ENCODE measurements at regions not wholly inside any gene's neighbourhood (a gene's known extent, or its start where the extent isn't known, plus 50 kb on each side); places are given as distances from the start of the nearest gene placed in this dataset.
A peak's percentile ranks its signal among the peaks of the same experiment; 100 is the strongest.

DNA sequence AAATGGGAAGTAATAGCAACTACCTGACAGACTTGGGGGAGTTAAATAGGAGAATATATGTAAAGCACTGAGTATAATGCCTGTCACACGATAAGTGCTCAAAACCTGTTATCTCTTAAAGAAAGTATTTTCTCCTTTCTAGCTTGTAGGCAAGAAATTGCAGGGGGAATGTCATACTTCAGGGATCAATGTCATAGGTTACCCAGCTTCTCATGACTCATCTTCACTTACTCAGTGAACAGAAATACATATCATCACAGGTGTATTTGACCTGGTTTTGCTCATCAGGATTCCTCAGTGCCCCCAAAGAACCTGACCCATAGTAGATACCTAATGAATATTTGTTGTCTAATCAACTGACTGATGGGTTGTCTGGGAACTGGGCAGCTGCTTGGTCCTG is 285.0 kb upstream of the ATP2B1 start:
- DNase-seq (ENCODE audit: low spot score), result no peak

- no peak for DNase-seq (ENCODE audit: low spot score)
These were observed 284.2 kb upstream of the ATP2B1 start for GRCh38 chr12:89992668-89993451.

GRCh38 chr12:89991807-89992590 is 283.4 kb upstream of the ATP2B1 start:
- DNase-seq (ENCODE audit: low spot score), result no peak

DNA sequence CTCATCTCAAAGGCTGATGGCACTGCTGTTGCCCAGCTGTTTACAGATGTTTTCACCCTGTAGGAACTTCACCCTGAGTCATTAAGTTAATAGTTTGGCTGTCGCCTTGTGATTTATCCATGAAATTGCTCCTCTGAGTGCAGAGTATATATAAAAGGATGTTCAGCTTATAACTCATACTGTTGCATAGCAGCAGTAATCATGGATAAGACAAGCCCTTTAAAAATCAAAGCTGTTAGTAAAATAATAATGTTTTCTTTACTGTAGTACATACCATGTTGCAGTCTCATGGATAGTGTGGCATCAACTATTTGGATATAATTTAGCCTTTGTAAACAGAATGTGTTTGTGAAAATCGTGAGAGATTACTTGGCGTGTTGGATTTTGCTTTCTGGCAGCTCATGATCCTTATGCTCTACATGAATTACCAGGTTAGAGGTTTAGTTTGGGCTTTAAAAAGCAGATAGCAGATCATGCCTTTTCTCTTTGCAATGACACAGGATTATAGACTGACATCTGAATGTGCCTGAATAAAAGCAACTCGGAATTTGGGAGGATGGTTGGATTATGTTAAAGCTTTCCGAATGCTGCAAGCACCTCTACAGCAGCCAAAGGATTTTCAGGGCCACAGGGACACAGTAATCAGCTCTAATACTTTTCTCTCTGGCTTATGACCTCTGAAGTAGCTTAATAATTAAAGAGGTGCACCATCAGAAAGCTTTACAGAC is 279.7 kb upstream of the ATP2B1 start:
- no peak for DNase-seq (ENCODE audit: low spot score)

DNA sequence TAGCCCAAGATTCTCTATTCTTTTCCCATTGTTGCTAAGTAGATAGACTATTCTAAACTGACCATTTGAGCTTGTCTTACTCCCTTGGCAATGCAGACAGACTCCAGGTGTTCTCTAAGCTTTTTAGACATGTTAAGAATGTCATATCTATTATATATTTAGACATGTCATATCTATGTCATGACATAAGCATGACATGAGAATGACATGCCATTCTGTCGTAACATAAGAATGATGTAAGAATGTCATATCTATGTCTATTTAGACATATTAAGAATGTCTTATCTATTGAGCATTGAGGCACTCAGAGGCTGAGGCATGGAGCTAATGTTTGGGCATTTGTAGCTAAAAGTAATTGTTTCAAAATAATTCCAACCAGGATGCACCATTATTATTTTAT is 277.3 kb upstream of the ATP2B1 start:
- no peak for DNase-seq (ENCODE audit: low spot score)

GRCh38 chr12:89984846-89985245 is 276.2 kb upstream of the ATP2B1 start:
- no peak for DNase-seq (ENCODE audit: low spot score)

DNA sequence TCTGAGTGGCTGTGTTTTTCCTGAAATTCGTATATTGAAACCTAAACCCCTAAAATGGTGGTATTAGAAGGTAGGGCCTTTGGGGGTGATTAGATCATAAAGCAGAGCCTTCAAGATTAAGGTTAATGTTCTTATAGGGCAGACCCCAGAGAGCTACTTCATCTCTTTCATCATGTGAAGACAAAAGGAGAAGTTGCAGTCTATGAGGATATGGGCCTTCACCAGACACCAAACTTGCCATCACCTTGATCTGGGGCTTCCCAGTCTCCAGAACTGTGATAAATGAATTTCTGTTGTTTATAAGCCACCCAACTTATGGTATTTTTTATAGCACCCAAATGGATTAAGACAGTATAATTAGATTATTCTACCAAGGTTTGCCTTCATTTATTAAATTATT is 275.0 kb upstream of the ATP2B1 start:
- no peak for DNase-seq (ENCODE audit: low spot score)

GRCh38 chr12:89980236-89980635 is 271.6 kb upstream of the ATP2B1 start:
- DNase-seq (ENCODE audit: low spot score), result no peak

DNA sequence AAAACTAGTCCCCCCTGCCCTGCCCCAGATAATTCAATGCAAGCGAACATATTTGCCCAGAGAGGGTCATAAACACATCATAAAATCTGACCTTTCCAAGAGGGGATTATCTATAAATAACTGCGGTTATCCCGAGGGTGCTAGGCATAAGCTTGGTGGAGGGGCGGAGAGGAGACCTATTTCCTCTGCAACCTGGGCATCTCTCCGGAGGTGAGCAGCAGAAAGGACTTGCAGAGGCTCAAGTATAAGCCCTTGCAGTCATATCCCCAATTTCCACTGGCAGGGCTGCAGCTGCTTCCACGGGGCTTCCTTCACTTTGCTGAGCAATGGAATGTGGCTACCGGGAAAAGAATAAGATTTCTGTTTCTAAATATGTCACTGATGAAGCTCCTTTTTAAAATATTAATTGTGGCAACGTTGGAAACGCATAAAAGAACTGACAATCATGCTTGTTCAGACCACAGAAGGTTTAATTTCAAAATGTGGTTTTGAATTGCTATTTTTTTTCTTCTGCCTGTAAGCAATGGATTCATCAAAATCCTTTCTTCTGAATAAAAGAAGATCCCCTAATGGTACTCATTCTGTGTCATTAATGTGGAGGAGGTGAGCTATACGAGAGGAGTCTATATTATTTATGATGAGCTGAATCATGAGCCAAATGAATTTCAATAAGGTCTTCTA is 268.9 kb upstream of the ATP2B1 start:
- peak; percentile 18 for DNase-seq (ENCODE audit: low spot score)

DNA sequence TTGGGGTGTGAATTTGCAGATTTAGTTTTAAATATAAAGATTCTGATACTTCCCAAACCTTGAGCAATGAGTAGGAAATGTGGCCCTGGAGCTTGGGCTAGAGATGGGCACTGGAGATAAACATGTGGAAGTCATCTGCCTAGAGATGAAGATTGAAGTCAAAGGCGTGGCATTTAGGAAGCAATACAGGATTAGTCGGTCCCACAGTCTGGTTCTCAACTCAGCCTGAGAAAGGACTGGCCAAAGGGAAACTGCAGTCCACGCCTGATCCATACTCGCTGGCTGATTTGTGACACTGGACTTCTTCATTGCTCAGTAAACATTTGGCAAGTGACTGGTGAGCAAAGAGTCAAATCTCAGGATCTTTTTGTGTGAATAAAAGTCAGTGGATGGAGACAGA is 268.2 kb upstream of the ATP2B1 start:
- DNase-seq (ENCODE audit: low spot score), result no peak

DNA sequence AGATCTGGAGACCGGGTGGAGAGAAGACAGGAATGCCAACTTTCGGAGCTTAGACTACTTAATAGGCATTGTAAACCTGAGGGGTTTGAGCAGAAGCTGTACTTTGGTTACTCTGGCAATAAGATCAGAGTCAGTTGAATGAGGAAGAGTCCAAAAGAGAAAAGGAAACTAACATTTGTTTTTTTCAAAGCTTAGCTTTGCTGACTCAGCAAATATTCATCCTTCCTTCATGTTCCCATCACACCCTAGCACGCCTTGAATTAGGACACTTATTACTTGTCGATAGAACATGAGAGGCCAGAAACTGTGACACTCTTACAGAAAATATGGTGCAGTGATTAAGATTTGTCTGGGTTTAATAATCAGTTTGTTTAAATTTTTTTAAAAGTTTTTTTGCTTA is 266.9 kb upstream of the ATP2B1 start:
- no peak for DNase-seq (ENCODE audit: low spot score)

DNA sequence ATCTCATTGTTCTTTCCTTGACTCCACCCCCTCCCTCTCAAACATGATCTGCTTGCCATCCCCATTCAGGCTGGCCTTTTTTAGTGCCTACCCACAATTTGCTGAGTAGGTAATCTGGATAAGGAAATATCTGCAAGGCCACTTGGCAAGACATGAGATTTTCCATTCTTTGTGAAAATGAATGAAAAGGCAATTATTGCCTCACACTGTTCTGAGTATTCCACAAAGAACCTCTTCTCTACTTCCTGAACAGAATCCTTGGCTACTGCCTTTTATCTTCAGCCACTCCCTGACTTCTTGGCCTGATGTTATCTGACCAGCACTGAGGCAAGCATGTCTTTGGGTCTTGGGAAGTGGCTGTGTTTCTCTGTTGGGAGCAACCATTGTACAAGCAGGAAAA is 263.2 kb upstream of the ATP2B1 start:
- no peak for DNase-seq (ENCODE audit: low spot score)

- no peak for DNase-seq (ENCODE audit: low spot score)
These were observed 262.1 kb upstream of the ATP2B1 start for GRCh38 chr12:89970722-89971121.

DNA sequence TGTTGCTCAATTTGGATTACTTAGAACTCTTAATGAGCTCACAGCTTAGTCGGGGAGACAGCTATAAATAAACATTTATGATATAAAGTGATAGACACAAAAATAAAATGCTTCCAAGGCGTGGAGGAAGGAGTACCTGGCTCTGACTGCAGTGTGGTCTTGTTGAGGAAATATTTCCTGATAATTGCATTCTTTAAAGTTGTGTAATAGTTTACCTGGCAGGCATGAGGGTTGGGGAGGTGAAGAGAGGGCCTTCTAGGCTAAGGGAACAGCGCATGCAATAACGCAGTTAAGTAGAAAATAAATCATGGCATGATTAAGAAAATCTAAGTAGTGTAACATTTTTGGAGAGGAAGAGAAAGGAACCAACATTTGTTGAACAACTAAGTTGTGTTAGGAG is 260.5 kb upstream of the ATP2B1 start:
- DNase-seq (ENCODE audit: low spot score), result no peak

- no peak for DNase-seq (ENCODE audit: low spot score)
These were observed 259.6 kb upstream of the ATP2B1 start for GRCh38 chr12:89968151-89968700.

DNA sequence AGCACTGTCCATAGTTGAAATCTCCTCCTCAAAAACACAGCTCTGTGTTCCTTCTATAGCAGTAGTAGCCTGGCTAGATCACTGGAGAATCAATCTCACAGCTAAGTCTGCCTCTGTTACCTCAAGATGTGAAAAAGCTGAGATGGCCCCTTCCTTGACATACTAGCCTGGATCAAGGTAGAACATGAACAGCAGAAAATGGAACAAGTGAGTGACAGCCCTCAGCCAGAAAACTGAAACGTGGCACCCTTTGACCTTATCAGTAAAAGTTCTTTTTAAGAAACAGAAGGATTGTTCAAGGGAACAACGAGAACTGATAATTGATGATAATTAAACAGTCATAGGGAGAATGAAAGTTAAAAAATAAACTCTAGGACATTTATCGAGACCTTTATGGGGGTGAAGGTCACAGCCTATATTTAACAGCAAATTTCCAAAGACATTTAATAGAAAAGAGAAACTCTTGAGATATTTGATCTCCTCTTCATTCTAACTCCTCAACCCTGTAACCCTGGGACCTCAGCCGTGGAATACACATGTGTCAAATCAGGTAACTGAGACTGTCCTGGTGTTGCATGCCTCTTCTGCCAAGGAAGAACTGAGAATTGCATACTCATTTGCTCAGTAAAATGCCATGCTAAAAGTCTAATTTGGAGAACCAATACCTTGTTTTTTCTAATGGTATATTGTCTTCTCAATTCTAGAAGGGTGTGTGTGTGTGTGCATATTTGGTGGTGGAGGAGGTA is 258.0 kb upstream of the ATP2B1 start:
- DNase-seq (ENCODE audit: low spot score), result no peak

DNA sequence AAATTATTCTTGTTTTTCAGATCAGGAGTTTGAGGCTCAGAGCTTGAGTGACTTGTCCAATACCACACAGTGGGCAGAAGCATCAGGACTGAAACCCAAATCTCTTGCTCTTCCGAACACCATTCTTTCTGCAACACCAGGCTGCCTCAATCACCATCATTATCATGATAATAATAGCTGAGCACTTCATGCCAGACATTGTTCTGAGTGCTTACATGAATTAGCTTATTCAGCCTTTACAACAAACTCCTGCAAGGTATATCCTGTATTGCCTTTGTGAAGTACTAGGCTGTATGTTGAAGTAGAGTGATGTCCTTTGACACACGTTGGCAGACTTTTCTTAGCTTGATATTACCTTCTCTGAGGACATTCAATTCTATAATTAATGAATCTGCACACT is 257.4 kb upstream of the ATP2B1 start:
- DNase-seq (ENCODE audit: low spot score), result no peak

GRCh38 chr12:89962648-89963047 is 254.0 kb upstream of the ATP2B1 start:
- no peak for DNase-seq (ENCODE audit: low spot score)

GRCh38 chr12:89960607-89961394 is 252.2 kb upstream of the ATP2B1 start:
- no peak for DNase-seq (ENCODE audit: low spot score)

GRCh38 chr12:89960011-89960507 is 251.4 kb upstream of the ATP2B1 start:
- DNase-seq (ENCODE audit: low spot score), result no peak

All from HuH-7 (cell line).